WERI-Rb-1 (cell line): ENCODE measurements at regions not wholly inside any gene's neighbourhood (a gene's known extent, or its start where the extent isn't known, plus 50 kb on each side); places are given as distances from the start of the nearest gene placed in this dataset.
"Not testable (repeated sequence)": the region's sequence is repeated elsewhere in the genome, so short reads cannot be mapped to it uniquely, and the experiment has no call there.

Source experiments
- DNase-seq: peaks from one replicate; pipeline ENCODE4 v3.0.0-alpha.2; 2020
- H3K27ac ChIP-seq: fragments of 250-450 bp; sonication (Bioruptor Pico); 2 replicates; pipeline ENCODE4 v1.5.1; 2020; ENCODE audit warnings: mild to moderate bottlenecking, moderate library complexity
- H3K27me3 ChIP-seq: fragments of 250-450 bp; sonication (Bioruptor Pico); 2 replicates; pipeline ENCODE4 v1.5.1; 2021; ENCODE audit warnings: mild to moderate bottlenecking, low read depth, moderate library complexity; ENCODE audit not compliant: insufficient read depth, severe bottlenecking
- H3K36me3 ChIP-seq: fragments of 250-450 bp; sonication (Bioruptor Pico); 2 replicates; pipeline ENCODE4 v1.5.1; 2020; ENCODE audit warnings: mild to moderate bottlenecking, moderate library complexity
- H3K4me3 ChIP-seq: 2 replicates; pipeline ENCODE4 v1.5.1; 2011; ENCODE audit warnings: low read depth, mild to moderate bottlenecking, control low read depth, low read length
- H3K9me3 ChIP-seq: fragments of 250-450 bp; sonication (Bioruptor Pico); 2 replicates; pipeline ENCODE4 v1.5.1; 2021; ENCODE audit warnings: mild to moderate bottlenecking, moderate library complexity; ENCODE audit not compliant: severe bottlenecking
- CTCF ChIP-seq: IDR thresholded peaks from 2 replicates; pipeline ENCODE4 v1.5.1; 2011; ENCODE audit warnings: low read depth, mild to moderate bottlenecking, control low read depth, inconsistent platforms, low read length

- Histone ChIP-seq H3K36me3 (no peaks in the 10 kb centered on the region), H3K27me3 (no peaks in the 10 kb centered on the region), H3K4me3 (no peak overlapping the region), H3K9me3 (no peaks in the 10 kb centered on the region), H3K27ac (no peak overlapping the region)
- DNase-seq, result no peak
- no peak for TF ChIP-seq CTCF
Observed at GRCh38 chr12:66746489-66747201, 67.8 kb upstream of the GRIP1 start.

- no peaks in the 10 kb centered on the region for H3K36me3 ChIP-seq
- no peak for DNase-seq
- H3K9me3 ChIP-seq, result no peaks in the 10 kb centered on the region
- TF ChIP-seq CTCF, result no peak
- no peak overlapping the region for H3K27ac ChIP-seq
- no peaks in the 10 kb centered on the region for H3K27me3 ChIP-seq
- no peak overlapping the region for H3K4me3 ChIP-seq
Observed at GRCh38 chr12:66751432-66752113, 72.7 kb upstream of the GRIP1 start.

GRCh38 chr12:66753810-66754209 is 74.9 kb upstream of the GRIP1 start:
- TF ChIP-seq CTCF, result no peak
- Histone ChIP-seq H3K27ac (no peak overlapping the region), H3K9me3 (no peaks in the 10 kb centered on the region), H3K27me3 (no peaks in the 10 kb centered on the region), H3K36me3 (no peaks in the 10 kb centered on the region), H3K4me3 (no peak overlapping the region)
- DNase-seq, result no peak

GRCh38 chr12:66755727-66756395 is 77.0 kb upstream of the GRIP1 start:
- Histone ChIP-seq H3K9me3 (no peaks in the 10 kb centered on the region), H3K36me3 (no peaks in the 10 kb centered on the region), H3K27ac (no peak overlapping the region), H3K27me3 (no peaks in the 10 kb centered on the region), H3K4me3 (no peak overlapping the region)
- DNase-seq, result no peak
- TF ChIP-seq CTCF, result no peak

- TF ChIP-seq CTCF, result no peak
- no peaks in the 10 kb centered on the region for H3K36me3 ChIP-seq
- H3K27me3 ChIP-seq, result no peaks in the 10 kb centered on the region
- no peak overlapping the region for H3K27ac ChIP-seq
- no peak for DNase-seq
- no peak overlapping the region for H3K4me3 ChIP-seq
- H3K9me3 ChIP-seq, result no peaks in the 10 kb centered on the region
Observed at GRCh38 chr12:66756631-66757030, 77.8 kb upstream of the GRIP1 start.

- not testable (repeated sequence) for H3K36me3 ChIP-seq, H3K27ac ChIP-seq, H3K9me3 ChIP-seq, H3K4me3 ChIP-seq, DNase-seq, H3K27me3 ChIP-seq
Observed at GRCh38 chr12:66760122-66760521, 81.2 kb upstream of the GRIP1 start.
